A549 (cell line): ENCODE measurements at regions not wholly inside any gene's neighbourhood (a gene's known extent, or its start where the extent isn't known, plus 50 kb on each side); places are given as distances from the start of the nearest gene placed in this dataset.

Source experiments
- EP300 ChIP-seq, 2 experiments: fragments of >200 bp; sonication (Bioruptor Twin); formaldehyde crosslinking; IDR thresholded peaks; 2 replicates in 1 of 2; 3 replicates in 1 of 2; pipeline ENCODE4 v1.6.1; 2016 to 2017
- RFX5 ChIP-seq: fragments of 450-650 bp; IDR thresholded peaks from 2 replicates; pipeline ENCODE4 v1.7.1; 2014; ENCODE audit warnings: antibody characterized with exemption, mild to moderate bottlenecking, moderate library complexity

- TF ChIP-seq EP300 (IDR thresholded peaks at IDR 0.05) (no peak), RFX5 (no peak)
These were observed 379.0 kb upstream of the RASGEF1B start for GRCh38 chr4:81850701-81851100.
